HG03159 (cell line): ENCODE measurements at regions not wholly inside any gene's neighbourhood (a gene's known extent, or its start where the extent isn't known, plus 50 kb on each side); places are given as distances from the start of the nearest gene placed in this dataset.
"Not testable (repeated sequence)": the region's sequence is repeated elsewhere in the genome, so short reads cannot be mapped to it uniquely, and the experiment has no call there.

ENCODE experiments used
- ATAC-seq: cut with Tn5 transposase; IDR thresholded peaks from one replicate; pipeline ENCODE4 v1.9.1; 2021; ENCODE audit warnings: mild to moderate bottlenecking, moderate library complexity; ENCODE audit not compliant: unreplicated experiment

DNA sequence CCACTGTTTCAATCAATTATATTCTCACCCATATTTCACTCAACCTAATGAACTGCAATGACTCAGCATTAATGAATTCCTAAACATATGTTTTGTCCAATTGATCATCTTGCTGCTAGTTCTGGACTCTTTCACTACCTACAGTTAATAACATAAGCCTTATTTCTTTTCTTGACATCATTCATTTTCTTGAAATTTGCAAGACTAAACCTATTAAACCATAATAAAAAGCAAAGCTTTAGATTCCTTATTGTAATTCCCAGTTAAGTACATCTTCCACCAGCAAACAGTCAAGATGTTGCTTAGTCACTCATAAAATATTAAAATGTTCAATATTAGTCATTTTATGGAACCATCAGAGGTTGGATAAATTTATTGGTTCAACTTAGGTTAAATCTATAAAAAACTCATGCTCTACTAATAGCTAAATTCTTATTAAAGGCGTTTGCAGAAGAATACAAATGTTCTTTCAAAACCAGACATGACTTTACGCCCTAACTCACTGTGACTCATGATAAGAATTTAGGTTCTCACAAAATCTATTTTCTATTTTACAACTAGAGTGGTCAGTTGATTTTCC is 599.4 kb downstream of the RNF144A start:
- no peak for ATAC-seq

DNA sequence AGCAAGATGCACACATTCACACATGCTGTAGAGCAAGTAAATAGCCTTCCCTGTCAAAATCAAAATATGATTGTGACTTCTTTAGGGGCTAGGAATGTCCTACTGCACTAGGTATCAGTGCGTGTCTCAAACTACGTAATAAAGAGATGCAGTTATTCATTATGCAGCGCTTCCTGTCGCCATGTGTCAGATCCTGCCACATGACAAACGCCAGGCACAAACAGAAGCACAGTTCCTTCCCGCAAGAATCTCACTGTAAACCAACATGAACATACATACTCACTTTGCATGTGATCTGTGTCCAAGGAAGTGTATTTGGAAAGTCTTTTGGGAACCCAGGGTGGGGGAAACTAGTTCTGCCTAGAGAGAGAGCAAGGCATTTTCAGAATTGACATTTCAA is 599.9 kb downstream of the RNF144A start:
- no peak for ATAC-seq

DNA sequence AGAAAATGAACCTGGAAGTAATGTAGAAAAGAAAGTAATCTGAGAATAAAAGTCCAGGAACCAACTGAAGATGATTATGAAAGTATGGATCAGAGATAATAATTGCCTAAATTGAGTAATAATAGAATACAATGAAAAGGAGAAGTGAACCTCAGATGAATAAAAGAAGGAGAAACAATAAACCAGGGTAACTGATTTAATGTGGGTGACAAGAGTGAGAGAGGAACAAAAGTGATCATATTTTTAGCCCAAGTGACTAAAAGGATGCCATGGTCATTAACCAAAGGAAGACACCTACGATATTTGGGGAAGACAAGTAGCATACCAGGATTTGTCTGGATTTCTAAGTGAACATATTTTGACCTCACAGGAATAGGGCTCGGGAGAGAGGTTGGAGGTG is 600.6 kb downstream of the RNF144A start:
- no peak for ATAC-seq

DNA sequence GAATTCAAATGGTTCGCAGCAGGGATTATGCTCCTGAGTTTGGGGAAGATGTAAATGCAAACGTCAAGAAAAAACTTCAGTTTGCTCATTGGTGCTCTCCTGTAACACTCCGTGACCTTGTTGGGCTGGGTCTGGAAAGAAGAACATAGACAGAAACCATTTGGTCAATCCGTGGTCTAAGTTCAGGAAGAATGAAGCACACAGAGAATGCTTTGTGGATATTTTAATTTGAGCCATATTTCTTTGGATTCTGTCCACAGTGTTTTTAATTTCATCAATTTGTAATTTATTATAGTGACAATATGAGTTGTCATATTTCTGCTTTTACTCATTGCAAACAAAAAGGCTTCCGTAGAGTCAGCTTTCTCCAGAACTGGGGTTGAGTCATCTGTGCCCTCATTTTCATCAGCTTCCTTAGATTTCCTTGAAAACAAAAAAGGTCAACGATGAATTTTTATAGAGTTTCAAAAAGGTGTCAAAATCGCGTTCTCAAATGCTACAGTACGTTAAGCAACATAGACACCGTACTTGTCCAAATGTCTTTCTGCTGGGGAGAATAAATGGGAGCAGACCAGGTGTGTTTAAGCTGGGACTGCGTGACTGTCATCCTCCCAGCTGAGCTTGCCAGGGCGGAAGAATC is 606.4 kb downstream of the RNF144A start:
- no peak for ATAC-seq

DNA sequence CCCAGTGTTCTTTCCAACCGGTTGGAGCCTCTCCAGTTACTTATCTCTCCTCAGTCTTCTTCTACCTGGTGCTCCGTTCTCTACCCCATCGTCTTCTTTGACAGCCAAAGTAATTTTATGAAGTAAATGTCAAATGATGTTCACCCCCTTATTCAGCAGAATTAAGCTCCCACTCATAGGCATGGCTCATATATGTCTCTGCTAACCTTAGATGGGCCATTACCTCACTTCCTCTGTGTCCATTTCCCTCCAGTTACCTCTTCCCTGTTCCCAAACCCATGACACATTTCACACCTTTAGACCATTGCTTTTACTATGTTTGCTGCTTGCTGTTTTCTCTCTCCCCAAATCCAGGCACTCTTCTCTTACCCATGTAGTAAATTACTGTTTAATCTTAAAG is 607.0 kb downstream of the RNF144A start:
- no peak for ATAC-seq

DNA sequence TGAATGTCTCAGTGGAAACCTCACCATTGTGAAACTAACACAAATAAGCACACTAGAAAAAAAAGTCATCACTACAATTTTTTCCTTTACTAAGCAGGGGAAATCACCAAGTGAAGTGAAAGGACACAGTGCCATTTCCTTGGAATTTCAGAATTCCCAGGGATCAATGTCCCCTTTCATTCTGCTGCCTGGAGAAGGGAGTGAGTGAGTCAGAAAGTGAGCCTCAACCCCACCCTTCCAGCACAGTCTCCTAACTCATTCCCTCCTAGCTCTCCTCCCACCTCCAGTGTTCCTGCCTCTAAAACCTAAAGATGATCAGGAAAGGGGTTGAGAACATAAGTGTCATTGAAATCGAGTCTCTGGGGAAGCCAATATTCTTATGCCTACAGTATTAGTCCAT is 608.5 kb downstream of the RNF144A start:
- ATAC-seq, result no peak

DNA sequence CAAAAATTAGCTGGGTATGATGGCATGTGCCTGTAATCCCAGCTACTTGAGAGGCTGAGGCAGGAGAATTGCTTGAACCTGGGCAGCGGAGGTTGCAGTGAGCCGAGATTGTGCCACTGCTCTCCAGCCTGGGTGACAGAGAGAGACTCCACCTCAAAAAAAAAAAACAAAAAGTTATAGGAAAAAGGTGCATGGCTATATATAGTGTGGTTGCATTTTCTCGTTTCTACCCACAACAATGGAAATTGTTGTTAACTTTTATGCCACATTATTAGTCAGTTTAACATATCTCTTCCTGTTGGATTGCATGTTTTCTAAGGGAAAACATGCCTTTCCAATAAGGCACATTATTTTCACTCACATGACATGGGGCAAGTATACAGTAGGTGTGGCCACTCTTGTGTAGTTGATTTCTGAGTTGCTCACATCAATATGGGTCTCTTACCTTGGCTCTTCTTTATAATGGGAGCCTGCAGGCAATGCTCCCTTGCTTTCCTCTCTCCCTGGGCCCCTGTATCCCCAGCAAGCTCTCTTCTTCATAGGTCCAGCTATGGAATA is 610.0 kb downstream of the RNF144A start:
- no peak for ATAC-seq

DNA sequence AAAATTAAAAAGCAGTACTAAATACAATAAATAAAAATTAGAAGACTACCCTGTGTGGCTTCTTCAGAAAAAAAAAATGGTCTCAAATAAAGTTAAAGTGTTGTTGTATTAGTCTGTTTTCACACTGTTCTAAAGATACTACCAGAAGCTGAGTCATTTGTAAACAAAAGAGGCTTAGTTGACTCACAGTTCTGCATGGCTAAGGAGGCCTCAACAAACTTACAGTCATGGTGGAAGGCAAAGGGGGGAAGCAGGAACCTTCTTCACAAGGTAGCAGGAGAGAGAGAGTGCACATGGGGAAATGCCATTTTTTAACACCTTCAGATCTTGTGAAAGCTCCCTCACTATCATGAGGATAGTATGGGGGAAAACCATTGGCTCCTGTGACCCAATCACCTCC is 612.8 kb downstream of the RNF144A start:
- no peak for ATAC-seq

DNA sequence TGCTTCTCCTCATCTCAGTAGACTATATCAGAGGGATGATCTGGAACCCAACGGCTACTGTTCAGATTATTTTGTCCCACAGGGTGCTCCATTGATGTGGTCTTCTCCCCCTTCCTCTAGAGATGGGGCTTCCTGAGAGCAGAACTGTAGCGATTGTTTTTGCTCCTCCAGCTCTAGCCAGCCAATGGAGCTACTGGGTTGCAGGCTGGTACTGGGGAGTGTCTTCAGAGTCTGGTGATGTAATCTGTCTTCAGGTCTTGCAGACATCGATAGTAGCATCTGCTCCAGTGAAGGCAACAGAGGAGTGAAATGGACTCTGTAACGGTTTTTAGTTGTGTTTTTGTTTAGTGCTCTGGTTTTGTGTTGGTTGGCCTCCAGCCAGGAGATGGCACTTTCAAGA is 621.9 kb downstream of the RNF144A start:
- no peak for ATAC-seq

DNA sequence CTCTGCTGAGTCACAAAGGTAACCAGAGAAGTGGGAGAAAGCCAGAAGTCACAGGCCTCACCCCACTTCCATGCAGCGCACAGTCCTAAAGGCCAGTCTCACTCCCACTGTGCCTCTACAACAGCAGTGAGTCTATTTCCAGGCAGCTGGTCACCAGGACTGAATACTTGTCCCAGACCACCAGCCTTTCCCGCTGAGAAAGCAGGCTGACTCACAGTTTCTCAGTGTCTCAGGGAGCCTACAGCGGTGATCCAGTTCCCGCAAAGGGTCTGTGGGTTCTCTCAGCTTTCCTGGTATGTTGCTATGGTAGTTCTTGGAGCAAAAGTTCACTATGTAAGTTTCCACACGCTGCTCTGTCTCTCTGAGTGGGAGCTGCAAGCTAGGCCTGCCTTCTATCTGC is 622.5 kb downstream of the RNF144A start:
- ATAC-seq, result no peak

DNA sequence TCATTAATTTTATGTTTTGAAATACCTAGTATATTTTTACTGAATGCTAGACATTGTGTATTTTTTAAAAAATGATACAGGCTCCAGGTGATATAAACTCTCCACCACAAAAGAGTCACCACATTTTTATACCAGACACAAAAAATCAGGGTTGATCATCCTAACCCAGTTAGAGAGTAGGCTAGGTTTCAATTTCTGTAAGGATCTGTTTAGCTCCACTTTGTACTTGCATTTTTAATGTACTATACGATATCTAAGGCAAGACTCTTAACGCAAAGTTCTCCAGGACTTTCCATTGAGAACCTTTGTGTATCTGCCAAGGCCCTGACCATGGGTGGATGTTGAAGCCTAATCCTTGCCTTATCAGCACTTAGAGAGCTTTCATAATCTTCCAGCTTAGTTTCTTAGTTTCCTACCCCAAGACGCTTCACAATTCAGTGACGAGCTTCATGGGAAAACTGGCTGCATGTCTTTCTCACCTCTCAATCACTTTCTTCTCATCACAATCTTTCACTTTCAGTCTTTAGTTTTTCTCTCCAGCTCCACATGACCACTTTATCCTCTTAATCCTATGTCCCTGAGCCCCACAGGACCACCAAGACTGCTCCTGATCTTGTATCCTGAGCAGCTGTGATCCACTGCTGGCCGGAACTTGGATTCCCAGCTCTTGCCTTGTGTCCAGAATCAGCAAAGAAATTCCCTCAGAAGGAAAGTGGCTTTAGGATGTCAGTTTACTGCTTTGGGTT is 635.8 kb downstream of the RNF144A start:
- no peak for ATAC-seq

DNA sequence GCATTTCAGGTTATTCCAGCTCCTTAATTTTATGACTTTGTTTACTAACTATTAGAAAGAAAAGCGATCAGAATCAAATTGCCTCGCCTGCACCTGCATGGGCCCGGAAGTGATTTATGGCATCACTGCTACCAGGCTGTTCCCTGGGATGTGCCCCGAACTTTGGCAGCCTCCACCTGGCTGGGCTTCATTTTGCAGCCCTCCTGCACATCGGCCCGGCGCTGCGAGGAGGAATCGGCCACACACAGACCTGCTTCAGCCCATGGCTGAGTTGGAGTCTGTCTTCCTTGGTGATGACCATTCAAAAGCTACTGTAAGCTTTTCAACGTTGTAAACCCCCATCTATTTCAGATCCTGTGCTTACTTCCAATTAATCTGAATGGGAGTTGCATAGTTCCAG is 638.0 kb downstream of the RNF144A start:
- no peak for ATAC-seq

DNA sequence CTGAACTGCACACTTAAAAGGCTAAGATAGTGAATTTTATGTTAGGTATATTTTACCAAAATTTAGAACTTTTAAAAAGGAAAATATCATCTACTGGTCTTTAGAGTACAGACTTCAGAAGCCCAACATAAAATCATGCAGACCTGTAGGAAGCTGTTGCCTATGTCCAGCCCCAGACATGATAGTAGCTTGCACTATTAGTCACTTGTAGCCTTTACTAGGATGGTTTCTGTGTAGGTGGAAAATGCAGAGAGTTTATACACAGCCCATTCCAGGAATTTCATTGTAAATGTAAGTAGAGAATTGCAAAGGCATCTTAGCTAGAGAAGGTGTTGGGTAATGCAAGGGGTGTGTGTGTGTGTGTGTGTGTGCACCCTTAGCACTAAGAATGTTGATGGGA is 640.2 kb downstream of the RNF144A start:
- no peak for ATAC-seq

DNA sequence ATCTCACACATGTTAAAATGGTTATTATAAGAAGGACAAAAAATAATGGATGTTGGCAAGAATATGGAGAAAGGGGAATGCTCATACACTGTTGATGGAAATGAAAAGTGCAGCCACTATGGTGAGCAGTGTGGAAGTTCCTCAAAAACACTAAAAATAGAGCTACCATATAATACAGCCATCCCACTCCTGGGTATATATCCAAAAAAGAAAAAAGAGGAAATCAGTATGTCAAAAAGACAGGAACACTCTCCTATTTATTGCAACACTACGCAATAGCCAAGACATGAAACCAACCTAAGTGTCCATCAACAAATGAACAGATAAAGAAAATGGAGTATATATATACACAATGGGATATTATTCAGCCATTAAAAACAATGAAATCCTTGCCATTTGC is 642.6 kb downstream of the RNF144A start:
- ATAC-seq, result no peak

DNA sequence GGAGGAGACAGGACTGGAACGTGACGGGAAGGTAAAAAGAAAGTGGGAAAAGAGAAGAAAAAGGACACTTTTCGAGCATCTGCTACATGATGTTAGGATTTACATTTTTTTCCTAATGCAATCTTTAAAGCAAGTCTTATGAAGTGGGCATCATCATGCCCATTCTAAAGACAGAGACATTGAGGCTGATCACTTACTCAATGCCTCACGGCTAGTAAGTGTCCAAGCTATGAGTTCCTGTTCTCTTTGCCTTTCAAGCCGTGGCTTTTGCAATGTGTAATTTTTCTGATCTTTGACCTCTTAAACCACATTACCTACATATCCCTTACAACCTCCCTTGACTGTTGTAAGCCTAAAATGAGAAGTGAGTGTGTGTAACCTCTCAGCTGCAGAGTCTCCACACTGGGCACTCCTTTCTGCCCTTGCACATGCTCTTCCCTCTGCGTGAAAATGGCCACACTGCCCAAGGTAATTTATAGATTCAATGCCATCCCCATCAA is 649.2 kb downstream of the RNF144A start:
- no peak for ATAC-seq

DNA sequence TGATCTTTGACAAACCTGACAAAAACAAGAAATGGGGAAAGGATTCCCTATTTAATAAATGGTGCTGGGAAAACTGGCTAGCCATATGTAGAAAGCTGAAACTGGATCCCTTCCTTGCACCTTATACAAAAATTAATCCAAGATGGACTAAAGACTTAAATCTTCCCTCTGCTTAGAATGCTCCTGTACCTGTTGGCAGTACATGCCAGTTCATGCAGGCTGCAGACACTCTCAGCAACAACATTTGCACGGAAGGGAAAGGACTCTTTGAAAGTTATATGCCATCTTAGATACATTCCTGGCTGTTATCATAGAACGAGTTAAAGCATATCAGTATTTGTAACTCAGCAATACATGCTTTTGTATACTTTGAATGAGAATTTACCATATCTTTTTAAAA is 649.9 kb downstream of the RNF144A start:
- not testable (repeated sequence) for ATAC-seq

DNA sequence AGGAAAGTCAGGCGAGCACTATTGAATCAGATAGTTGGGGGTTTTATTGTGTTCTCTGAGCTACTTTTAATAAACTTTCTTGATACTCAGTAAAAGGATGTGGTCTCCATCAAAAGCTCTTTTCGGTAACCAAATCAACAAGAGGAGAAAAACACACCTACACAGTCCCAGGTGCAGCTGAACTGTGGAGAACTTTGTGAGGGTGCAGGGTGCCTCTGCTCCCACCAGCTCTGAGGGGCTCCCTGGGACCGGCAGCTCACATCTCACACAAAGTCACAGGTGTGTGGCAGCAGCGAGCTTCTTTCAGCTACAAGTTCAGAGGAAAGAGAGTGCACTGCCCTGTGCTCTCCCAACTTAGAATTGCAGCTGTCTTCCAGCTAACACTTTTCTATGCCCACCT is 650.4 kb downstream of the RNF144A start:
- no peak for ATAC-seq

DNA sequence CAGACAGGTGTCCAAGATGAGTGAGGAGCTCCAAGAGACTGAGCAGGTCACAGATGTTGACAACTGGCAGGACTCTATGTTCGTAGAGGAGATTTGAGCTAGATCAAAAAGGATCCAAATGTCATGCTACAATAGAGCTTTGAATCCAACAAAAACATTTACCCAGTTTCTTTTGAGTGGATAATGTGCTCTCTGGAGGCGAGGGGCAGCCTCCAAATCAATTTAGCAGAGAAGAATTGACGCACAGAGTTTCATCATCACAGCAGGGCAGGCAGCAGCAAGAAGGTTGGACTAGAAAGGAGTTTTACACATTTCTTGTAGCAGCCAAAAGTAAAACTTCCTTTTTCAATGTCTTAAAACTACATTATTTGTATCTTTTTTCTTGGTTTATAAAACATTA is 653.0 kb downstream of the RNF144A start:
- no peak for ATAC-seq

DNA sequence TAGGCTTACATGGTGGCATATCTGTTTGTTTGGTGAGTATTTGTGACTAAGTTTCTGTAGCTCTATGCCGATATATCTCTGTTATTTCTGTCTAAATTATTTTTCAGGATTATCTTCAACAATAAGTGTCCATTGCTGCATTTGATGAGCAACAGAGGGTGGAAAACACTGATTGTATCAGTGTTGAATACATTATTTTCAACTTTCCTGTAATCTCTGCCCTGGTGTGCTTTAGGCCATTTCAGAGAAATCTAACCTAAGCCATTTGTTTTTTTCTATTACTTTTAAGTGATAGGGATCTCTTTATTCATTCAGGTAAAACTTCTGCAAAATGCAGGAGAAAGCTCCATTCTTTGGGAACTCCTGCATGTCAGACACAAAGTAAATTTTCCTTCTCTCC is 654.5 kb downstream of the RNF144A start:
- ATAC-seq, result no peak

DNA sequence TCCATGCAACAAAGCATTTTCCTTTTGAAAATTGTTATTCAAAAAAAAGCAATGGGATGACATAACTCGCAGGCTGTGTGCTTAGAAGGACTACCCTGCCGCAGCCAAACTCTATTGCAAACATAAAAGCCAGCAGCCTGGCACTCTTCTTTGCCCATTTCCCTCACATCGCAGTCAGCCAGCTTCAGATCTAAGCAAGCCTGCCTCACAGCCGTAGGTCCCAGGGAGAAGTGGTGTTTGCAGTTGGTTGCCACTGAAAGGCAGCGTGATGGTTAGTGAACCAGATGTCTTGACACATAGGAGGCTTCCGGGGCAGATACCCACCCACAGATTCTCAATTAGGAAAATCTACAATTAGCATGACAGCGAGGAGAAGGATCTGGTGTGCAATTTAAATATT is 655.2 kb downstream of the RNF144A start:
- ATAC-seq, result no peak

DNA sequence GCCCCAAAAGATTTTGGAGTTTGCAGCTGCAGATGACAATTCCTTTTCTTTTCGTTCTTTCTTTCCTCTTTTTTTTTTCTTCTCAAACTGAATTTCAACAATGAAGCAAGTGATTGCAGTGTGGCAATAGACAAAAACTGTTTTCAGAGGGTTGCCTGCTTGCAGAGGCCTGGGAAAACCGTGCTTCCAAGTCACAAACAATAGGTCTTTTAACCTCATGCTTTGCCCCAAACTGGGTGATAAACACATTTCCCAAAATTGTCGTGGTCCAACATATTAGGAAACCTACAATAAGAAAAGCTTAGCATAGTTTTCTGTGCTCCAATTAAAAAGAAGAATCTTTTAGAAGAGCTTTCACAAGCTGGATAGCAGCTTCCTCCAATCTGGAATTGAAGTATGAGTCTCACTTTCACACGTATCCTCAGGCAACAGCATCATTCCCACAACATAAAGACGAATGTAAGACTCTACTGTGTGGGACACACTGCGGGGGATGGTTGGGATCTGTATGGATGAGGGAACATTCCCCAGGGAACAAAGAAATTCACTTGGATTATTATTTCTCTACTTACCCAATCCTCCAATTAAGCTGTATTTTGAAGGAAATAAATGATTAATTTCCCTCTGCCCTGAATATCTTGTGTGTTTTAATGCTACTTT is 656.1 kb downstream of the RNF144A start:
- no peak for ATAC-seq
